ENCODE measurements at regions not wholly inside any gene's neighbourhood (a gene's known extent, or its start where the extent isn't known, plus 50 kb on each side); places are given as distances from the start of the nearest gene placed in this dataset.

- TF ChIP-seq, protein P1, sequence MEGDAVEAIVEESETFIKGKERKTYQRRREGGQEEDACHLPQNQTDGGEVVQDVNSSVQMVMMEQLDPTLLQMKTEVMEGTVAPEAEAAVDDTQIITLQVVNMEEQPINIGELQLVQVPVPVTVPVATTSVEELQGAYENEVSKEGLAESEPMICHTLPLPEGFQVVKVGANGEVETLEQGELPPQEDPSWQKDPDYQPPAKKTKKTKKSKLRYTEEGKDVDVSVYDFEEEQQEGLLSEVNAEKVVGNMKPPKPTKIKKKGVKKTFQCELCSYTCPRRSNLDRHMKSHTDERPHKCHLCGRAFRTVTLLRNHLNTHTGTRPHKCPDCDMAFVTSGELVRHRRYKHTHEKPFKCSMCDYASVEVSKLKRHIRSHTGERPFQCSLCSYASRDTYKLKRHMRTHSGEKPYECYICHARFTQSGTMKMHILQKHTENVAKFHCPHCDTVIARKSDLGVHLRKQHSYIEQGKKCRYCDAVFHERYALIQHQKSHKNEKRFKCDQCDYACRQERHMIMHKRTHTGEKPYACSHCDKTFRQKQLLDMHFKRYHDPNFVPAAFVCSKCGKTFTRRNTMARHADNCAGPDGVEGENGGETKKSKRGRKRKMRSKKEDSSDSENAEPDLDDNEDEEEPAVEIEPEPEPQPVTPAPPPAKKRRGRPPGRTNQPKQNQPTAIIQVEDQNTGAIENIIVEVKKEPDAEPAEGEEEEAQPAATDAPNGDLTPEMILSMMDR (IDR thresholded peaks at IDR 0.05) = no peak
- TF ChIP-seq POLR2A (IDR thresholded peaks at IDR 0.05) = no peak
- no peak for TF ChIP-seq EP300 (IDR thresholded peaks at IDR 0.05)
- no peak for TF ChIP-seq POLR2AphosphoS5 (IDR thresholded peaks at IDR 0.05)
These were observed 55.7 kb downstream of the FAT4 start for GRCh38 chr4:125370478-125370877.
